GM19043 (cell line): ENCODE measurements at regions not wholly inside any gene's neighbourhood (a gene's known extent, or its start where the extent isn't known, plus 50 kb on each side); places are given as distances from the start of the nearest gene placed in this dataset.

Source experiments
- ATAC-seq: cut with Tn5 transposase; IDR thresholded peaks from one replicate; pipeline ENCODE4 v1.9.1; 2021; ENCODE audit warnings: low read depth; ENCODE audit not compliant: unreplicated experiment

- no peak for ATAC-seq
These were observed 191.1 kb upstream of the PRICKLE1 start for GRCh38 chr12:42780671-42781070.

- no peak for ATAC-seq
These were observed 189.8 kb upstream of the PRICKLE1 start for GRCh38 chr12:42779186-42779859.

GRCh38 chr12:42776396-42776795, 186.8 kb upstream of the PRICKLE1 start:
- no peak for ATAC-seq

- no peak for ATAC-seq
These were observed 184.7 kb upstream of the PRICKLE1 start for GRCh38 chr12:42774238-42774637.

DNA sequence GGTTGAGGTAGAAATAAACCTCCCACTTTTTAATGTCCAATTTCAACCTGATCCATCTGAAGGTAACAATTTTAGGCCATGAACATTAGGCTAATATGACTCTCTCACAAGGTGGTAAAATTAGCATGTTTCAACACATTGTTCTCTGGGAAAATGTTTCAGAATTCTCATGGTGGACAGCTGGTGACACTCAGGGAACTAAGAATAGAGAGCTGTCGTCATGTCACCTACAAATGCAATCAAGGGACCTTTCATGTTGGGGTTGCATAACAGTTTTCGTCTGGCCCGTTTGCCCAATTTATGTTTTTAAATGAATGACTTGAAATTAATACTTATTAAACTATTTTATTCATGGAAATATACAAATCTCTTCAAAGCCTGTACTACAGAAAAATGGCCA, 180.7 kb upstream of the PRICKLE1 start:
- no peak for ATAC-seq

DNA sequence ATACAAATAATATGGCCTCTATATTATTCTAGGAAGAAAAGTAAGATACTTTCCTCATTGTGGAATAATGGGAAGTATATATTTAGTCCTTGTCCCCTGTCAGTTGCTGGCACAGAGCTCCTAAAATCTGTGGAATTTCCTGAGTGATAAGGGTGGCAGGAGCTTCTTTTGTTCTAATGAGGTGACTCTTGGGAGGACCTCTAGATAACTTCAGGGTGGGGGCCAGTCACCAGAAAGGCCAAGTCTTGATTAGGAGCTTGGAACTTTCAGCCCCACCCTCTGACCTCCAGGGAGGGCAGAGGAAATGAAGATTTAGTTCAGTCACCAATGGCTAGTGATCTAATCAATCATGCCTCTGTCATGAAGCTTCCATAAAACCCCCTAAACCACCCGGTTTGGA, 179.9 kb upstream of the PRICKLE1 start:
- no peak for ATAC-seq

DNA sequence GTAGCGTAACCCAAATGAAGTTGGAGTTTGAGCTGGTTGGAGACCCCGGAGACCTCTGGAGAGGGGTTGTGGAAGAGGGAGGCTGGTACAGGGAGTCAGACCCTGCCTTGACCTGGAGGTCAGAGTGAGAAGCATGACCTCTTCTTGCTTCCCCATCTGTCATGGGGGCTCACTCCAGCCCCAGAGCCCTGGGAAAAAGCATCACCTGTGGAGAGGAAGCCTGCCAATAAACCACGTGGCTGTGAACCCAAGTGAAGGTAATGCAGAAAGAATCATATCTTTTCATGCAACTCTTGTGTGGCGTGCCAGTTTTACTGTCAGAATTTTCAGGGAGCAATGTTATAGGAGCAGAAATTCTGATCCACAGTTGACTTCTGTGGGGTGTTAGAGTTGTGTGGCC, 178.5 kb upstream of the PRICKLE1 start:
- no peak for ATAC-seq

DNA sequence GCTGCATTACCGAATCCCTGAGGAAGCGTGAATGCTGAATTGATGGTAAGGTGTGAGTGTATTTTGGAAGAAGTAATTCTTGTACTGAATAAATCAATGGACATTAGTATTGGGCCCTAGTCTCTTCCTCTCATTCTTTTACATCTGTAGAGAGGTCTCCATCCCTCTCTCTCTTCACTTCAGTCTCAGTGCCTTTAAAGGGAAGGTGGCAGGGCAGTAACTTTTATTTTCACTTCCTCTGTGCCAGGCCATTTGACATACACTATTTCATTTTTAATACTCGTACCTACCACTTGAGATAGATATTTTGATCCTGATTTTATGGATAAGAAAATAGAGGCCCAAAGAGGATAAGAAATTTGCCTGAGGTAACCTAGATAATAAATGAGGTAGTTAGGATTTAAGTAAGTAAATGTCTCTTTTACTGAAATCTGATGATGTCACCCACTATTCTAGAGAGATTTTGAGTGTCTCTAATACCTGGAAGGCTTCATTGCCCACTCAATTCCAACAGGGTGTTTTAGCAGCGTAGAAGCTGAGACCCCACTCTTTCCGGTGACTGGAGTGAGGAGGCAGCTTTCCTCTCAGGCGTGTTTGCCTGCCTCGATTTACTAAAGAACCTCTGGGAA, 177.9 kb upstream of the PRICKLE1 start:
- ATAC-seq = no peak

- ATAC-seq = peak; percentile 54
These were observed 177.2 kb upstream of the PRICKLE1 start for GRCh38 chr12:42766754-42767153.

DNA sequence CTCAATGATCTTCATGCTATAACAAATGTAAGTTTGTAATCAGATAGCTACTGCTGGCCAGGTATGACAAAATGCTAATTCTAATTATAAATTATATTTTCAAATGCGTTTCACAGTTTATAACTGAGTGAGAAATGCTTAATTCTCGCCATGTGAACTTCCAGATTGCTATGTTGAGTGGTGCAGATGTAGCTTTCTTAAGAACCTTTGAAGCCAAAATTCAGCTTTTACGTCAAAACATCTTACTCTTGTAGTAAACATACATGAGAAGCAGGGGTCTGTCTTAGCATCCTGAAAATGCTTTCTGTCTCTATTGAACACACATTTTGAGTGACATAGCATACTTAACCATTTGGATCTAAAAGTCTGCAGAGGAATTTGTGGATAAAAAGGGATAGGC, 176.5 kb upstream of the PRICKLE1 start:
- no peak for ATAC-seq

GRCh38 chr12:42763682-42764081, 174.1 kb upstream of the PRICKLE1 start:
- ATAC-seq = no peak

GRCh38 chr12:42762395-42762925, 172.9 kb upstream of the PRICKLE1 start:
- ATAC-seq = peak; percentile 6

- no peak for ATAC-seq
These were observed 172.2 kb upstream of the PRICKLE1 start for GRCh38 chr12:42761601-42762350.

DNA sequence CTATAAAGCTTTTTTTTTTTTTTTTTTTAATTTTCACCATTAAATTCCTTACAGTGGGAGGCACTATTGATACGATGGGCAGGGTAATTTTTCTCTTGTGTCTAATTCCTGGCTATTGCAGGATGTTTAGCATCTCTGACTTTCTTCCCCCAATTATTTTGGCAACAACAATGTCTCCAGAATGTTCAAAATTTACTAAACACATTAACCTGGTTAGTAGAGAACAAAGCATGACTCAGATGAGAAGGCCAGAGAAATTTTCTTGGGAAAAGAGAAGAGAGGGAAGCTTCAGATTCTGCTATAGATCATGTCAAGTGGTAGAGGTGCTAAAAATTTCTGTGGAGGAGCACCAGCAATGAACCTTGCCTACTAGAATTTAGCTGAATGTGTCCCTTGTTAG, 171.5 kb upstream of the PRICKLE1 start:
- no peak for ATAC-seq

- no peak for ATAC-seq
These were observed 171.0 kb upstream of the PRICKLE1 start for GRCh38 chr12:42760550-42760949.

DNA sequence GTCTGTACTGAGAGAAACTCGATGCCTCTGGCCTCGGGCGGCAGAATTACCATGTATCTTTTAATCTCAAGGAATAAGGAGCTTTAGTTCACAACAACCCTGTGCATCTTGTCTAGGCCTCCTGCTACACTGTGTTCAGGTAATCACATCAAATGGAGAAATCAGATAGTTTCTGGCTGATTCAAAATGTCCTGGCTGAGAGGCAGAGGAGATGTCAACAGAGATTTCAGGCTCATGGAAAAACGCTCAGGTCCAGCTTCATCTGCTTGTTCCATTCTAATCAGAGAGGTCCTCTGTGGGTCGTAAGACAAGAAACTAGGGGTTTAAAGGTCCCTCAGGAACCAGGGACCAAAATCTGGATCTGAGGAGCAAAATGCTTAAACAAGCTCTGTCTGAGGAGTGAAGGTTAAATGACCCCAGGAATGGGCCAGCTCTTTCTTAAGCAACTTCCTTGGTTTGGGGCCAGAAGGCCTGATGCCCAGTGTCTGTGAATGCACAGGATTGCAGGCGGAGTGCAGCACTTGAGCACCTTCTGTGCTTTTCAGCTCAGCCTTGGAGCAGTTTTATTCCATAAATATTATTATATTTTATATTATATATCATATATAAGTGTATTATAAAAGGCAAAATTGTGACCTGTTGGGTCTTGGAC, 170.2 kb upstream of the PRICKLE1 start:
- no peak for ATAC-seq

DNA sequence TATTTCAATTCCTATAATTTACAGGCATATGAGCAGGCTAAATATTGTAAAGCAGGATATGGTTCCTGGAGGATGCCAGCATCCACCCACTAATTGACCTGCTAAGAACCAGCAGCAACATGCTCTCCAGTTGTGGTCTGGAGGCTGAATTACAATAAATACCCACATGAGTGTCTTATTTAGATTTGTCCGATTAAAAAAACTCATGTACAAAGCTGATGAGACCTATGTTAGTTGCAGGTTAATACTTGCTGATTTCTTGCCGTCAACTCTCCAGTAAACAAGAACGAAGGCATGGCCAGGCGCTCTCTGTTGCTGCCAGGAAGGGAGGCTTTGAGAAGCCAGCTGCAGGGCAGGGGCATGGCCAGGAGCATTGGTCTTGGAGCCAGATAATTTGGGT, 169.3 kb upstream of the PRICKLE1 start:
- no peak for ATAC-seq

- ATAC-seq = no peak
These were observed 168.1 kb upstream of the PRICKLE1 start for GRCh38 chr12:42757624-42758119.

DNA sequence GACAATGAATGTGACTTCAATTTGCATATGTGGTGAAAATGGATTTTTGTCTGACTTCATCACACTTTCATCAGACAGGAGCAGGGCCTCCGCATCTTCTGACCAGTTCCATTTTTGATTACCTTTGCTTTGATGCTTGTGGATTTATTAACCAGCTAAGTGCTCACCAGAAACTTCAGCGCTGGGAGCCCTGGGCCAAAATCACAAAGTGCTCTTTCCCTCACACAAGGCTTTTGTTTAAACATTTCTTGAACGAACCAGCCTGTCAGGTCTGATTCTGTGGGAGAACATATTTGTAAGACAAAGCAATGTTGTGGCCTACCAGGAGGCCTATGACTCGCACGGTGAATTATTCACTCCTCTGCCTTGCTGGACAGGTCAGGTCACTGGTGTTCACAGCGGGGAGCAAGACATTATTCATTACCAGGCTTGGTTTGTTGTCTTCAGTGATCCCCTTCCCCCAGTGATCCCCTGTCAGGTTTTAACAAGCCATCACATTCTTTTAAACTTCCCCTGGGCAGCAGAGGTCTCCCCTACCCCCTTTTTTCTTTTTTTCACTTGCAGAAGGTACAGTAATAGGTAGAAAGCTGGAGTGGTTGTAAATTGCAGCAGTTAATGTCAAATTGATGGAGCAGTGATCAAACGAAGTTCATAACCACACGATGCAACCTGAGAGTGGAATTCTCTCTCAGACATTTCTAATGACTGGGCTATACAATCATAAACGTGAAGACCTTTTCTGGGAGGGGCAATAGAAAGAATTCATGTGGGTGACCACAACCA, 167.5 kb upstream of the PRICKLE1 start:
- ATAC-seq = no peak

GRCh38 chr12:42750356-42750755, 160.8 kb upstream of the PRICKLE1 start:
- ATAC-seq = no peak
